IMR-90 (cell line): ENCODE measurements at regions not wholly inside any gene's neighbourhood (a gene's known extent, or its start where the extent isn't known, plus 50 kb on each side); places are given as distances from the start of the nearest gene placed in this dataset.

ENCODE experiments used
- ATAC-seq: fragments of 200-7000 bp; cut with Tn5 transposase; 2 replicates; pipeline ENCODE4 v1.9.1; 2020; ENCODE audit warnings: low read depth, mild to moderate bottlenecking, moderate library complexity
- BruUV-seq: library from RNA; stranded (reverse); fragments of 400-500 nt; replicated peaks from 2 replicates; lab custom pipeline; 2021; lab: Mats Ljungman, UMichigan
- CTCF ChIA-PET: fragments of 300-600 bp; formaldehyde crosslinking; extraction: SDS; loops from one replicate; lab custom pipeline; 2021; ENCODE audit warnings: antibody characterized with exemption; lab: Yijun Ruan, JAX
- POLR2A ChIA-PET: fragments of 300-600 bp; sonication (Branson Sonifier 250); formaldehyde crosslinking; loops from one replicate; lab custom pipeline; 2022; ENCODE audit warnings: antibody characterized with exemption; ENCODE audit not compliant: unreplicated experiment; lab: Charles Lee
- DNase-seq: peaks from one replicate; pipeline ENCODE4 v3.0.0; 2013
- H2AFZ ChIP-seq: replicated peaks from 2 replicates; pipeline ENCODE3; 2013; ENCODE audit warnings: low read length, mild to moderate bottlenecking; ENCODE audit not compliant: poor library complexity
- H2AK5ac ChIP-seq: 2 replicates; pipeline ENCODE4 v1.6.1; 2013; ENCODE audit warnings: low read depth, low read length, inconsistent platforms
- H2AK9ac ChIP-seq: replicated peaks from 2 replicates; pipeline ENCODE3; 2013; ENCODE audit warnings: mild to moderate bottlenecking, low read depth, low read length, moderate library complexity; ENCODE audit not compliant: poor library complexity
- H2BK120ac ChIP-seq: 2 replicates; pipeline ENCODE4 v1.6.1; 2013; ENCODE audit warnings: low read depth, low read length, inconsistent platforms
- H2BK15ac ChIP-seq: 3 replicates; pipeline ENCODE4 v1.6.1; 2013; ENCODE audit warnings: low read depth, low read length, inconsistent platforms
- H2BK20ac ChIP-seq: 2 replicates; pipeline ENCODE4 v1.6.1; 2013; ENCODE audit warnings: low read depth, mild to moderate bottlenecking, inconsistent platforms, low read length, moderate library complexity
- H2BK5ac ChIP-seq: 2 replicates; pipeline ENCODE4 v1.6.1; 2013; ENCODE audit warnings: mild to moderate bottlenecking, low read depth, low read length, inconsistent platforms; ENCODE audit not compliant: poor library complexity, severe bottlenecking
- H3K14ac ChIP-seq: replicated peaks from 2 replicates; pipeline ENCODE4 v1.6.1; 2013; ENCODE audit warnings: low read depth, low read length, inconsistent platforms
- H3K18ac ChIP-seq: 2 replicates; pipeline ENCODE4 v1.6.1; 2013; ENCODE audit warnings: low read depth, low read length, control low read depth
- H3K23ac ChIP-seq: 2 replicates; pipeline ENCODE4 v1.6.1; 2013; ENCODE audit warnings: low read depth, low read length, inconsistent platforms
- H3K27ac ChIP-seq: 2 replicates; pipeline ENCODE4 v1.5.1; 2013; ENCODE audit warnings: mild to moderate bottlenecking, control low read depth, low read length; ENCODE audit not compliant: insufficient read depth
- H3K27me3 ChIP-seq: 2 replicates; pipeline ENCODE4 v1.6.1; 2013; ENCODE audit warnings: low read length; ENCODE audit not compliant: control insufficient read depth, insufficient read depth
- H3K36me3 ChIP-seq: 2 replicates; pipeline ENCODE4 v1.6.1; 2013; ENCODE audit warnings: low read length, mixed read lengths; ENCODE audit not compliant: control insufficient read depth, insufficient read depth
- H3K4ac ChIP-seq: 2 replicates; pipeline ENCODE4 v1.6.1; 2013; ENCODE audit warnings: low read depth, low read length, inconsistent platforms
- H3K4me1 ChIP-seq: 2 replicates; pipeline ENCODE4 v1.6.1; 2013; ENCODE audit warnings: low read length, mixed read lengths; ENCODE audit not compliant: control insufficient read depth, insufficient read depth
- H3K4me2 ChIP-seq: 2 replicates; pipeline ENCODE4 v1.6.1; 2013; ENCODE audit warnings: low read depth, mild to moderate bottlenecking, control low read depth, low read length, moderate library complexity
- H3K4me3 ChIP-seq: 2 replicates; pipeline ENCODE4 v1.5.1; 2013; ENCODE audit warnings: low read depth, mild to moderate bottlenecking, control low read depth, low read length, moderate library complexity; ENCODE audit not compliant: insufficient read depth
- H3K56ac ChIP-seq: 2 replicates; pipeline ENCODE4 v1.6.1; 2013; ENCODE audit warnings: low read length, inconsistent platforms; ENCODE audit not compliant: insufficient read depth; ENCODE audit errors: extremely low read depth
- H3K79me1 ChIP-seq, 2 experiments: 2 replicates each; pipeline ENCODE4 v1.6.1; 2013; ENCODE audit warnings: low read length in 2 of 2, inconsistent platforms in 1 of 2, low read depth in 1 of 2
- H3K9ac ChIP-seq: 2 replicates; pipeline ENCODE4 v1.6.1; 2013; ENCODE audit warnings: low read depth, low read length, control low read depth
- H3K9me1 ChIP-seq: 2 replicates; pipeline ENCODE4 v1.6.1; 2013; ENCODE audit warnings: low read length, inconsistent platforms; ENCODE audit not compliant: insufficient read depth
- H3K9me3 ChIP-seq: 2 replicates; pipeline ENCODE4 v1.6.1; 2013; ENCODE audit warnings: low read length; ENCODE audit not compliant: control insufficient read depth, insufficient read depth
- H4K20me1 ChIP-seq: 2 replicates; pipeline ENCODE4 v1.6.1; 2013; ENCODE audit warnings: low read length, inconsistent platforms; ENCODE audit not compliant: insufficient read depth
- H4K5ac ChIP-seq: 2 replicates; pipeline ENCODE4 v1.6.1; 2013; ENCODE audit warnings: mild to moderate bottlenecking, low read depth, low read length, control low read depth
- H4K8ac ChIP-seq, 2 experiments: 2 replicates each; pipeline ENCODE4 v1.6.1; 2013; ENCODE audit warnings: low read depth in 2 of 2, low read length in 2 of 2, control low read depth in 1 of 2, inconsistent platforms in 1 of 2
- H4K91ac ChIP-seq: 2 replicates; pipeline ENCODE4 v1.6.1; 2013; ENCODE audit warnings: low read depth, low read length, inconsistent platforms; ENCODE audit not compliant: insufficient read depth
- CEBPB ChIP-seq: IDR thresholded peaks from 2 replicates; pipeline ENCODE4 v1.6.1; 2012; ENCODE audit warnings: low read depth, low read length, improper control_type of control experiment
- FOS ChIP-seq: fragments of 150-350 bp; IDR thresholded peaks from 2 replicates; pipeline ENCODE4 v1.6.1; 2016; ENCODE audit warnings: low read depth, low read length
- NFE2L2 ChIP-seq: fragments of 150-350 bp; IDR thresholded peaks from 2 replicates; pipeline ENCODE4 v1.6.1; 2016; ENCODE audit warnings: low read depth, mild to moderate bottlenecking, low read length
- RCOR1 ChIP-seq: IDR thresholded peaks from 2 replicates; pipeline ENCODE4 v1.6.1; 2012; ENCODE audit warnings: mild to moderate bottlenecking, low read length, improper control_type of control experiment; ENCODE audit not compliant: insufficient replicate concordance
- RFX5 ChIP-seq: IDR thresholded peaks from 2 replicates; pipeline ENCODE4 v1.8.0; 2012; ENCODE audit warnings: low read depth, mild to moderate bottlenecking, low read length, moderate library complexity
- WGBS, 2 experiments: methylation state at CpG; one replicate each; pipeline versions ENCODE4 v1.1.5 to v1.1.7; 2013; ENCODE audit warnings: missing lambda C conversion rate in 2 of 2; ENCODE audit not compliant: insufficient read length in 1 of 2; ENCODE audit errors: extremely low coverage in 2 of 2; 5-methylcytosine and 5-hydroxymethylcytosine counted together
- dilution Hi-C: fragments of 300-500 bp; cut with HindIII; formaldehyde crosslinking; loops from one replicate; pipeline ENCODE4 v1.14.3; 2018; ENCODE audit warnings: low sequenced_read_pairs; ENCODE audit not compliant: unreplicated experiment
- in situ Hi-C: fragments of 300-500 bp; cut with MboI; formaldehyde crosslinking; loops from 3 replicates; pipeline ENCODE4 v1.14.3; 2019; ENCODE audit warnings: low sequenced_read_pairs, inconsistent platforms, mixed read lengths
- intact Hi-C: fragments of 100-400 bp; cut with micrococcal nuclease; formaldehyde crosslinking; loops from 2 replicates; pipeline ENCODE4 v1.10.0; 2022

GRCh38 chr14:53748691-53749090, 207.9 kb downstream of the BMP4 start:
- Histone ChIP-seq H2AK5ac (no peak overlapping the region), H3K9ac (no peak overlapping the region), H3K27ac (no peak overlapping the region), H3K56ac (no peak overlapping the region), H3K4ac (no peak overlapping the region), H3K14ac (no peak overlapping the region), H3K18ac (no peak overlapping the region), H3K23ac (no peak overlapping the region), H4K20me1 (no peaks in the 10 kb centered on the region), H2BK20ac (no peak overlapping the region), H4K8ac (no peak overlapping the region), H2AFZ (no peak overlapping the region), H3K9me1 (no peaks in the 10 kb centered on the region), H4K91ac (no peak overlapping the region), H3K9me3 (no peaks in the 10 kb centered on the region), H4K5ac (no peak overlapping the region), H3K4me2 (no peak overlapping the region), H3K27me3 (peaks cover 2% of the 10 kb centered on the region), H2AK9ac (no peak overlapping the region), H3K36me3 (no peaks in the 10 kb centered on the region), H3K4me1 (no peaks in the 10 kb centered on the region; the same call in 1 of the 2 replicates), H2BK15ac (no peak overlapping the region), H3K79me1 (no peaks in the 10 kb centered on the region), H2BK5ac (no peak overlapping the region), H3K4me3 (no peak overlapping the region), H2BK120ac (no peak overlapping the region)
- ChIA-PET CTCF (interaction anchor here (1.2 kb wide), 1 partner anchor 14 kb away, joined by 4 read pairs; no protein-coding TSS in a partner anchor), POLR2A (no interaction called here)
- DNase-seq = no peak
- dilution Hi-C loops (no loop called here), intact Hi-C loops (no loop called here), in situ Hi-C loops (no loop called here)
- BruUV-seq = no TSS peak
- WGBS, 2 experiments = no CpG with 5 or more reads among the region's 1 CpG
- ATAC-seq = no peak
- no peak for TF ChIP-seq FOS
- peak; percentile 7; the same call in 1 of the 2 replicates for TF ChIP-seq NFE2L2
- TF ChIP-seq RCOR1 = no peak
- no peak for TF ChIP-seq RFX5
- TF ChIP-seq CEBPB = no peak
